C4-2B (cell line): ENCODE measurements at regions not wholly inside any gene's neighbourhood (a gene's known extent, or its start where the extent isn't known, plus 50 kb on each side); places are given as distances from the start of the nearest gene placed in this dataset.

ENCODE experiments used
- ZFX ChIP-seq: fragments of 450-650 bp; IDR thresholded peaks from 2 replicates; pipeline ENCODE4 v1.6.1; 2017
- TF ChIP-seq, protein P1 (sequence below): fragments of 450-650 bp; conservative IDR thresholded peaks from 2 replicates; pipeline ENCODE4 v1.5.1; 2017; ENCODE audit warnings: mild to moderate bottlenecking

DNA sequence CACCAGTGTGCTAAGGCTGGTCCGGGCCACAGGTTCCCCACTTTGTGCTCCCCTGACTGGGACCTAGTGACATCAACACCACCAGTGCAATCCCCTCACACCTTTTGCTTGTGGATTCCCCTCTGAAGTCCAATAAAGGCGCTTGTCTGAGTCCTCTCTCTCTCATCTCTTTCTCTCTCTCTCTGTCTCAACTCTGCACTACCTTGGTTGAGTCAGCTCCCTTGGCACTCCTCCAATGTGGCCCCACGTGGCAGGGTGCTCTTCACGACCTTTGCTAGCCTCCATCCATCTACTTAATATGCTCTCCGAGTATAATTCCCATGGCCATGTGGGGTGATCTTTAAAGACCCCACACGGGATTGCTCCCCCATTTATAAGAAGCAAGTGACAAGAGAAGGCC is 385.0 kb downstream of the CD83 start:
- TF ChIP-seq, protein P1, sequence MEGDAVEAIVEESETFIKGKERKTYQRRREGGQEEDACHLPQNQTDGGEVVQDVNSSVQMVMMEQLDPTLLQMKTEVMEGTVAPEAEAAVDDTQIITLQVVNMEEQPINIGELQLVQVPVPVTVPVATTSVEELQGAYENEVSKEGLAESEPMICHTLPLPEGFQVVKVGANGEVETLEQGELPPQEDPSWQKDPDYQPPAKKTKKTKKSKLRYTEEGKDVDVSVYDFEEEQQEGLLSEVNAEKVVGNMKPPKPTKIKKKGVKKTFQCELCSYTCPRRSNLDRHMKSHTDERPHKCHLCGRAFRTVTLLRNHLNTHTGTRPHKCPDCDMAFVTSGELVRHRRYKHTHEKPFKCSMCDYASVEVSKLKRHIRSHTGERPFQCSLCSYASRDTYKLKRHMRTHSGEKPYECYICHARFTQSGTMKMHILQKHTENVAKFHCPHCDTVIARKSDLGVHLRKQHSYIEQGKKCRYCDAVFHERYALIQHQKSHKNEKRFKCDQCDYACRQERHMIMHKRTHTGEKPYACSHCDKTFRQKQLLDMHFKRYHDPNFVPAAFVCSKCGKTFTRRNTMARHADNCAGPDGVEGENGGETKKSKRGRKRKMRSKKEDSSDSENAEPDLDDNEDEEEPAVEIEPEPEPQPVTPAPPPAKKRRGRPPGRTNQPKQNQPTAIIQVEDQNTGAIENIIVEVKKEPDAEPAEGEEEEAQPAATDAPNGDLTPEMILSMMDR: no peak
- TF ChIP-seq ZFX: no peak
